ENCODE measurements at regions not wholly inside any gene's neighbourhood (a gene's known extent, or its start where the extent isn't known, plus 50 kb on each side); places are given as distances from the start of the nearest gene placed in this dataset.

- no peak for TF ChIP-seq CTCF (IDR thresholded peaks at IDR 0.05 in 4 of 5, conservative IDR thresholded peaks at IDR 0.05 in 1 of 5)
- no peak for TF ChIP-seq POLR2A (IDR thresholded peaks at IDR 0.05)
Measured at GRCh38 chrX:42930951-42931350, 153.0 kb upstream of the PPP1R2C start.
